Mesenchymal stem cell (in vitro differentiated cells and primary cell): ENCODE measurements at regions not wholly inside any gene's neighbourhood (a gene's known extent, or its start where the extent isn't known, plus 50 kb on each side); places are given as distances from the start of the nearest gene placed in this dataset.
A peak's percentile ranks its signal among the peaks of the same experiment; 100 is the strongest.
"Not testable (repeated sequence)": the region's sequence is repeated elsewhere in the genome, so short reads cannot be mapped to it uniquely, and the experiment has no call there.

Source experiments
- DNase-seq: peaks from one replicate; pipeline ENCODE4 v3.0.0-alpha.2; 2013
- H2AFZ ChIP-seq: one replicate; pipeline ENCODE4 v1.6.1; 2013; ENCODE audit warnings: low read depth, mild to moderate bottlenecking, control low read depth, inconsistent platforms, low read length, moderate library complexity
- H2AK5ac ChIP-seq: 2 replicates; pipeline ENCODE4 v1.6.1; 2013; ENCODE audit warnings: low read length, moderate library complexity, mild to moderate bottlenecking, inconsistent platforms; ENCODE audit not compliant: severe bottlenecking
- H2BK120ac ChIP-seq: one replicate; pipeline ENCODE4 v1.6.1; 2013; ENCODE audit warnings: low read depth, mild to moderate bottlenecking, inconsistent platforms, low read length, moderate library complexity
- H2BK12ac ChIP-seq, 2 experiments: one replicate each; pipeline ENCODE4 v1.6.1; 2013; ENCODE audit warnings: inconsistent platforms in 2 of 2, low read length in 2 of 2, mild to moderate bottlenecking in 2 of 2, moderate library complexity in 2 of 2, control low read depth in 1 of 2
- H2BK15ac ChIP-seq: one replicate; pipeline ENCODE4 v1.6.1; 2013; ENCODE audit warnings: mild to moderate bottlenecking, low read depth, inconsistent platforms; ENCODE audit not compliant: poor library complexity, severe bottlenecking
- H2BK5ac ChIP-seq: 2 replicates; pipeline ENCODE4 v1.6.1; 2013; ENCODE audit warnings: low read depth, mild to moderate bottlenecking, low read length, control low read depth, inconsistent platforms; ENCODE audit not compliant: poor library complexity, severe bottlenecking
- H3K14ac ChIP-seq, 2 experiments: one replicate each; pipeline ENCODE4 v1.6.1; 2013; ENCODE audit warnings: inconsistent platforms in 2 of 2, low read length in 2 of 2, control low read depth in 1 of 2, mild to moderate bottlenecking in 1 of 2, moderate library complexity in 1 of 2
- H3K18ac ChIP-seq, 2 experiments: one replicate each; pipeline ENCODE4 v1.6.1; 2013; ENCODE audit warnings: inconsistent platforms in 2 of 2, low read length in 2 of 2, control low read depth in 1 of 2, low read depth in 1 of 2, mild to moderate bottlenecking in 1 of 2
- H3K23ac ChIP-seq, 2 experiments: one replicate each; pipeline ENCODE4 v1.6.1; 2013; ENCODE audit warnings: inconsistent platforms in 2 of 2, low read length in 2 of 2, mild to moderate bottlenecking in 2 of 2, moderate library complexity in 2 of 2, control low read depth in 1 of 2
- H3K27ac ChIP-seq: 2 replicates; pipeline ENCODE4 v1.5.1; 2013; ENCODE audit warnings: mild to moderate bottlenecking, moderate library complexity, low read length, control low read depth, inconsistent platforms; ENCODE audit not compliant: poor library complexity, severe bottlenecking
- H3K27me3 ChIP-seq, 2 experiments: 2 replicates each; pipeline versions ENCODE4 v1.6.1 to v1.7.0; 2013; ENCODE audit warnings: low read length in 2 of 2, mild to moderate bottlenecking in 2 of 2, moderate library complexity in 2 of 2, control low read depth in 1 of 2, inconsistent platforms in 1 of 2; ENCODE audit not compliant: control insufficient read depth in 1 of 2, insufficient read depth in 1 of 2
- H3K36me3 ChIP-seq, 2 experiments: 2 replicates each; pipeline versions ENCODE4 v1.6.1 to v1.7.0; 2013; ENCODE audit warnings: low read length in 2 of 2, control low read depth in 1 of 2, inconsistent platforms in 1 of 2, low read depth in 1 of 2, mild to moderate bottlenecking in 1 of 2; ENCODE audit not compliant: insufficient read depth in 2 of 2, control insufficient read depth in 1 of 2
- H3K4ac ChIP-seq, 2 experiments: one replicate each; pipeline ENCODE4 v1.6.1; 2013; ENCODE audit warnings: inconsistent platforms in 2 of 2, low read length in 2 of 2, mild to moderate bottlenecking in 2 of 2, moderate library complexity in 2 of 2, control low read depth in 1 of 2, low read depth in 1 of 2
- H3K4me1 ChIP-seq: 2 replicates; pipeline ENCODE4 v1.6.1; 2013; ENCODE audit warnings: low read depth, low read length, control low read depth; ENCODE audit not compliant: control insufficient read depth, insufficient read depth
- H3K4me2 ChIP-seq: 2 replicates; pipeline ENCODE4 v1.6.1; 2013; ENCODE audit warnings: low read length, mild to moderate bottlenecking, inconsistent platforms; ENCODE audit not compliant: poor library complexity, severe bottlenecking
- H3K4me3 ChIP-seq, 2 experiments: 2 replicates each; pipeline versions ENCODE4 v1.5.1 to v1.7.0; 2013; ENCODE audit warnings: low read length in 2 of 2, mild to moderate bottlenecking in 2 of 2, control low read depth in 1 of 2, low read depth in 1 of 2; ENCODE audit not compliant: insufficient read depth in 1 of 2
- H3K79me1 ChIP-seq: replicated peaks from 2 replicates; pipeline ENCODE4 v1.6.1; 2013; ENCODE audit warnings: mild to moderate bottlenecking, control low read depth, low read length, inconsistent platforms; ENCODE audit not compliant: poor library complexity, severe bottlenecking
- H3K9ac ChIP-seq: 2 replicates; pipeline ENCODE4 v1.7.0; 2013; ENCODE audit warnings: mild to moderate bottlenecking, low read length, moderate library complexity
- H3K9me3 ChIP-seq: 2 replicates; pipeline ENCODE4 v1.7.0; 2013; ENCODE audit warnings: mild to moderate bottlenecking, low read length; ENCODE audit not compliant: control insufficient read depth
- H4K8ac ChIP-seq: one replicate; pipeline ENCODE4 v1.6.1; 2013; ENCODE audit warnings: inconsistent platforms, mild to moderate bottlenecking, low read length, moderate library complexity
- H4K91ac ChIP-seq: one replicate; pipeline ENCODE4 v1.6.1; 2013; ENCODE audit warnings: mild to moderate bottlenecking, low read length, inconsistent platforms
- WGBS: methylation state at CpG from one replicate; pipeline ENCODE4 v1.1.7; 2013; ENCODE audit warnings: mixed read lengths; 5-methylcytosine and 5-hydroxymethylcytosine counted together

DNA sequence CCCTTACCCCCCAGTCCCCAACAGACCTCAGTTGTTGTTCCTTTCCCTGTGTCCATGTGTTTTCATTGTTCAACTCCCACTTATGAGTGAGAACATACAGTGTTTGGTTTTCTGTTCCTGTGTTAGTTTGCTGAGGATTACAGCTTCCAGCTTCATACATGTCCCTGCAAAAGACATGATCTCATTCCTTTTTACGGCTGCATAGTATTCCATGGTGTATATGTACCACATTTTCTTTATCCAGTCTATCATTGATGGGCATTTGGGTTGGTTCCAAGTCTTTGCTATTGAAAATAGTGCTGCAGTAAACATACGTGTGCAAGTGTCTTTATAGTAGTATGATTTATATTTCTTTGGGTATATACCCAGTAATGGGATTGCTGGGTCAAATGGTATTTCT lies 87.8 kb upstream of the TANK start:
- H3K9me3 ChIP-seq, H2AFZ ChIP-seq, DNase-seq, H2BK5ac ChIP-seq, H3K4me3 ChIP-seq, H3K79me1 ChIP-seq, H3K23ac ChIP-seq, H2BK120ac ChIP-seq, H3K18ac ChIP-seq, H2BK12ac ChIP-seq, H3K4ac ChIP-seq, H4K8ac ChIP-seq, H3K14ac ChIP-seq, H3K4me1 ChIP-seq, H2BK15ac ChIP-seq, H3K9ac ChIP-seq, H3K4me2 ChIP-seq, H3K27me3 ChIP-seq, H3K27ac ChIP-seq, H4K91ac ChIP-seq, H2AK5ac ChIP-seq, H3K36me3 ChIP-seq: not testable (repeated sequence)
- WGBS: 100% methylated on average over 1 of the region's 2 CpGs

DNA sequence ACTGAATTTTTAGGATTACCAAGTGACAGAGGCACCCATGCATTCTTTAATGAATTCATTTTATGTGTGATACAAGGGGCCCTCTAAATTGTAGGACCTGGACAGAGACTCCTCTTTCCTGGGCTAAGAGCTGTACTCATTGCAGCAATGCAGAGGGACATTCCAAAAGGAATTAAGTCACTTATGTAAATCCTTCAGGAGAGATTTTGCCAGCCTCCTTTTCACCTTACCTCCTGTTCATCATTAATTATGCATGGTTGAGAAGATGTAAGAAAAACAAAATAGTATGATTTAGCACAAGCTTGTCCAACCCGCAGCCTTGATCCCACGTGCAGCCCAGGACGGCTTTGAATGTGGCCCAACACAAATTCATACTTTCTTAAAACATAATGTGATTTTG lies 84.5 kb upstream of the TANK start:
- no peak overlapping the region for H2AK5ac ChIP-seq
- H4K91ac ChIP-seq: no peak overlapping the region
- H2BK15ac ChIP-seq: no peak overlapping the region
- no CpG with 5 or more reads among the region's 3 CpGs for WGBS
- no peak overlapping the region for H3K23ac ChIP-seq
- no peak for DNase-seq
- no peak overlapping the region for H4K8ac ChIP-seq
- no peak overlapping the region for H3K4ac ChIP-seq
- no peaks in the 10 kb centered on the region for H3K4me1 ChIP-seq
- H3K14ac ChIP-seq: no peak overlapping the region
- no peaks in the 10 kb centered on the region for H3K27me3 ChIP-seq
- H2BK120ac ChIP-seq: no peak overlapping the region
- H2BK12ac ChIP-seq: no peak overlapping the region
- H3K4me3 ChIP-seq: no peak overlapping the region
- H2BK5ac ChIP-seq: no peak overlapping the region
- H3K36me3 ChIP-seq: no peaks in the 10 kb centered on the region
- H3K27ac ChIP-seq: no peak overlapping the region
- H3K4me2 ChIP-seq: no peak overlapping the region
- no peak overlapping the region for H3K18ac ChIP-seq
- H2AFZ ChIP-seq: no peak overlapping the region
- H3K79me1 ChIP-seq: no peaks in the 10 kb centered on the region
- H3K9ac ChIP-seq: no peak overlapping the region
- no peaks in the 10 kb centered on the region for H3K9me3 ChIP-seq

DNA sequence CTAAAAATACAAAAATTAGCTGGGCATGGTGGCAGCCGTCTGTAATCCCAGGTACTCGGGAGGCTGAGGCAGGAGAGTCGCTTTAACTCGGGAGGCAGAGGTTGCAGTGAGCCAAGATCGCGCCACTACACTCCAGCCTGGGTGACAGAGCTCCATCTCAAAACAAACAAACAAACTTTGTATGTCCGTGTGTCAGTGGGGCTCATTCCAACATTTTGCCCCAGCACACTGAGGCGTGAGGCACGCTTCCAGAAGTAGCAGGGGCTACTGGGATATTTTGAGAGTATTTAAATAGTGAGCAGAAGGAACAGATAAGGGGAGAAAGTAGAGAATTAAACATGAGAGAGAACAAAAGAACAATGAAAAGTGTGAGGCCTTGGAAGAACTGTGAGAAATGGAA lies 83.3 kb upstream of the TANK start:
- Histone ChIP-seq H3K27me3 (no peaks in the 10 kb centered on the region), H3K4me3 (no peak overlapping the region), H4K8ac (no peak overlapping the region), H3K27ac (no peak overlapping the region), H2BK5ac (no peak overlapping the region), H3K14ac (no peak overlapping the region), H3K23ac (no peak overlapping the region), H2BK15ac (no peak overlapping the region), H3K4ac (peak overlapping the region in 1 of 2 experiments; percentile 2), H3K4me2 (no peak overlapping the region), H3K79me1 (no peaks in the 10 kb centered on the region), H3K4me1 (no peaks in the 10 kb centered on the region), H2BK120ac (no peak overlapping the region), H2AFZ (no peak overlapping the region), H3K18ac (no peak overlapping the region), H3K36me3 (no peaks in the 10 kb centered on the region), H4K91ac (no peak overlapping the region), H2BK12ac (no peak overlapping the region), H3K9me3 (no peaks in the 10 kb centered on the region), H3K9ac (peak overlapping the region; percentile 48), H2AK5ac (no peak overlapping the region)
- 93% methylated on average over 9 of the region's 9 CpGs for WGBS
- DNase-seq: no peak

DNA sequence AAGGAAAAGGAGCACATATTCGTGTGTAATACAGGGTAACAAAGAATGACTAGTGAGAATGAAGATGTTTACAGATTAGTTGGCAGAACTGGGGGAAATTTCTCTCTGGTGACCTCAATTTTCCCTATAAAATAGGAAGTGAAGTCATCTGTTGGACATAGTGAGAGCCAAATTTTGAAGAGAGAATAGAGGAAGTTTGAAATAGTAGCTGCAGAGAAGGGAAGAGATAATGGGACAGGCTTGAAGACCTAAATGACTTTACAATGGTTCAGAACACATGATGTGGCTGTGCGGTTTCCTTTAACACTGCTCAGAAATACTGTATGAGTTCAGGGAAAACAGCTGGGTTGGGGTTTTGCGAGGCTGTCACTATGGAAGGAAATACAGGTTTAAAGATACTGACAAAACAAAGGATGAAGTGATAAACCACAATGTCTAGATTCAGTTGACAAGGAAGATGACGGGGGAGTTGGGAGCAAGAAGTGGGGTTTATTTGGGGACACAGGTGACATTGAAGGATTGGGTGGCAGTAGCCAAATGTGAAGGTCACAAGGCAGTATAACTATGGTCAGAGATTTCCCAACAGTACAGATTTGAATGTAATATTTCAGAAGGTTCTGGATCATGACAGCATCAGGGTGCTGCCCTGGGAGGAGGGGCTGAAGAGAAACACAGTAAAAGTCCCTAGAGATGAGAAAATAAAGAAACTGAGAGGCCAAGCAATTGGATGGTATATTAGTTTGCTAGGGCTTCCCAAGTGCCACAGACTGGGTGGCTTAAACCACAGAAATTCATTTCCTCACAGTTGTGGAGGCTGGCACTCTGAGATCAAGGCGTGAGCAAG lies 82.6 kb upstream of the TANK start:
- H4K91ac ChIP-seq: no peak overlapping the region
- H3K27me3 ChIP-seq: no peaks in the 10 kb centered on the region
- no peak overlapping the region for H2BK120ac ChIP-seq
- H3K4me2 ChIP-seq: no peak overlapping the region
- H3K36me3 ChIP-seq: no peaks in the 10 kb centered on the region
- DNase-seq: peak; percentile 37
- no peak overlapping the region for H3K27ac ChIP-seq
- no peak overlapping the region for H3K23ac ChIP-seq
- H4K8ac ChIP-seq: no peak overlapping the region
- H2BK15ac ChIP-seq: peak overlapping the region; percentile 37
- no peak overlapping the region for H2BK5ac ChIP-seq
- no peak overlapping the region for H3K4ac ChIP-seq
- H3K4me1 ChIP-seq: no peaks in the 10 kb centered on the region
- H2AK5ac ChIP-seq: no peak overlapping the region
- no peak overlapping the region for H3K14ac ChIP-seq
- H3K9me3 ChIP-seq: no peaks in the 10 kb centered on the region
- H3K18ac ChIP-seq: no peak overlapping the region
- peak overlapping the region; percentile 48 for H3K9ac ChIP-seq
- H3K4me3 ChIP-seq: no peak overlapping the region
- WGBS: 79% methylated on average over 5 of the region's 5 CpGs
- H2AFZ ChIP-seq: no peak overlapping the region
- no peak overlapping the region for H2BK12ac ChIP-seq
- H3K79me1 ChIP-seq: no peaks in the 10 kb centered on the region
